T-helper 1 cell treated with Interleukin-12 subunit alpha and Interleukin-12 subunit beta and Interleukin-4 antibody, amounts not matched to agents 30 μg/mL and 1 μg/mL, for 36 hours (primary cell): ENCODE measurements at regions not wholly inside any gene's neighbourhood (a gene's known extent, or its start where the extent isn't known, plus 50 kb on each side); places are given as distances from the start of the nearest gene placed in this dataset.

ENCODE experiments used
- H3K27ac Mint-ChIP-seq: one replicate; pipeline ENCODE4 v1.8.0; 2021; ENCODE audit warnings: mild to moderate bottlenecking, mixed read lengths
- H3K27me3 Mint-ChIP-seq: one replicate; pipeline ENCODE4 v1.8.0; 2021; ENCODE audit warnings: low read depth, mixed read lengths
- H3K36me3 Mint-ChIP-seq: one replicate; pipeline ENCODE4 v1.8.0; 2021; ENCODE audit warnings: low read depth, mixed read lengths
- H3K4me1 Mint-ChIP-seq: one replicate; pipeline ENCODE4 v1.8.0; 2021; ENCODE audit warnings: low read depth, mixed read lengths
- H3K4me3 Mint-ChIP-seq: one replicate; pipeline ENCODE4 v1.8.0; 2021; ENCODE audit warnings: mild to moderate bottlenecking, moderate library complexity, mixed read lengths
- H3K9me3 Mint-ChIP-seq: one replicate; pipeline ENCODE4 v1.8.0; 2021; ENCODE audit warnings: mixed read lengths

GRCh38 chr12:92047393-92047826 is 98.2 kb downstream of the BTG1 start:
- Mint-ChIP-seq H3K9me3 (no peaks in the 10 kb centered on the region), H3K4me1 (peaks cover 46% of the 10 kb centered on the region), H3K27ac (peak overlapping the region; percentile 32), H3K4me3 (peak overlapping the region; percentile 58), H3K36me3 (peaks cover 7% of the 10 kb centered on the region), H3K27me3 (no peaks in the 10 kb centered on the region)

- Mint-ChIP-seq H3K27me3 (no peaks in the 10 kb centered on the region), H3K4me3 (peak overlapping the region; percentile 58), H3K36me3 (peaks cover 3% of the 10 kb centered on the region), H3K9me3 (no peaks in the 10 kb centered on the region), H3K4me1 (peaks cover 47% of the 10 kb centered on the region), H3K27ac (peak overlapping the region; percentile 32)
Observed at GRCh38 chr12:92046557-92047392, 98.9 kb downstream of the BTG1 start.

- H3K27me3 Mint-ChIP-seq = no peaks in the 10 kb centered on the region
Observed at GRCh38 chr12:92045852-92046251, 99.8 kb downstream of the BTG1 start.

GRCh38 chr12:92044435-92044834 is 101.2 kb downstream of the BTG1 start:
- no peak overlapping the region for H3K4me3 Mint-ChIP-seq
- no peaks in the 10 kb centered on the region for H3K9me3 Mint-ChIP-seq
- H3K27ac Mint-ChIP-seq = peak overlapping the region; percentile 22
- peaks cover 1% of the 10 kb centered on the region for H3K36me3 Mint-ChIP-seq
- H3K27me3 Mint-ChIP-seq = no peaks in the 10 kb centered on the region
- peaks cover 51% of the 10 kb centered on the region for H3K4me1 Mint-ChIP-seq

More at GRCh38 chr12:92045852-92046251, 99.8 kb downstream of the BTG1 start:
- Mint-ChIP-seq H3K4me1 (peaks cover 52% of the 10 kb centered on the region), H3K4me3 (no peak overlapping the region), H3K27ac (no peak overlapping the region), H3K36me3 (peaks cover 1% of the 10 kb centered on the region), H3K9me3 (no peaks in the 10 kb centered on the region)

- no peaks in the 10 kb centered on the region for H3K36me3 Mint-ChIP-seq
- H3K4me1 Mint-ChIP-seq = peaks cover 51% of the 10 kb centered on the region
- H3K4me3 Mint-ChIP-seq = no peak overlapping the region
- no peaks in the 10 kb centered on the region for H3K27me3 Mint-ChIP-seq
- H3K27ac Mint-ChIP-seq = no peak overlapping the region
- H3K9me3 Mint-ChIP-seq = no peaks in the 10 kb centered on the region
Observed at GRCh38 chr12:92042791-92043531, 102.7 kb downstream of the BTG1 start.

DNA sequence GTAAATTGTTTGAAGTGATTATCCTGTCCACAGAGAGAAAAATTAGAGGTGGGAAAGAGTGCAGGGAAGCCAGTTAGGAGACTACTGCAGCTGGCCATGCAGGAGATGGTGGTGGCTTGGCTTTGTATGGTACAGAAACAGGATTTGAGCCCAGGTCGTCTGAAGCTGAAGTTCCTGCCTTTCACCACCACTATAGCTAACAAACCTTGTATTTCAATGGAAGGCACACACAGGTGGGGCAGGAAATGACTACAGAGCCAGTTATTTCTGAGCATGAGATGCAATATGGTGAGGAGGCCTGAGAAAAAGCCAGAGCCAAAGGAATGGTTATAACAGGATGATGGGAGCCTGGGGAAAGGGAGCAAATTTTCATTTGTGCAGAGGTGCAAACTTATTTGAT is 103.9 kb downstream of the BTG1 start:
- peak overlapping the region; percentile 22 for H3K4me3 Mint-ChIP-seq
- H3K4me1 Mint-ChIP-seq = peaks cover 48% of the 10 kb centered on the region
- H3K36me3 Mint-ChIP-seq = no peaks in the 10 kb centered on the region
- H3K9me3 Mint-ChIP-seq = no peaks in the 10 kb centered on the region
- H3K27ac Mint-ChIP-seq = peak overlapping the region; percentile 71
- no peaks in the 10 kb centered on the region for H3K27me3 Mint-ChIP-seq

- H3K4me1 Mint-ChIP-seq = peaks cover 54% of the 10 kb centered on the region
- no peak overlapping the region for H3K27ac Mint-ChIP-seq
- no peaks in the 10 kb centered on the region for H3K9me3 Mint-ChIP-seq
- peaks cover 5% of the 10 kb centered on the region for H3K36me3 Mint-ChIP-seq
- no peaks in the 10 kb centered on the region for H3K27me3 Mint-ChIP-seq
- no peak overlapping the region for H3K4me3 Mint-ChIP-seq
Observed at GRCh38 chr12:92039046-92039445, 106.6 kb downstream of the BTG1 start.

GRCh38 chr12:92038476-92038875 is 107.2 kb downstream of the BTG1 start:
- Mint-ChIP-seq H3K36me3 (peaks cover 8% of the 10 kb centered on the region), H3K4me3 (no peak overlapping the region), H3K27ac (no peak overlapping the region), H3K4me1 (peaks cover 57% of the 10 kb centered on the region), H3K9me3 (peaks cover 2% of the 10 kb centered on the region), H3K27me3 (no peaks in the 10 kb centered on the region)

- no peaks in the 10 kb centered on the region for H3K27me3 Mint-ChIP-seq
- peaks cover 8% of the 10 kb centered on the region for H3K9me3 Mint-ChIP-seq
- H3K36me3 Mint-ChIP-seq = peaks cover 12% of the 10 kb centered on the region
- H3K4me1 Mint-ChIP-seq = peaks cover 62% of the 10 kb centered on the region
- no peak overlapping the region for H3K4me3 Mint-ChIP-seq
- H3K27ac Mint-ChIP-seq = peak overlapping the region; percentile 43
Observed at GRCh38 chr12:92036771-92037453, 108.7 kb downstream of the BTG1 start.

DNA sequence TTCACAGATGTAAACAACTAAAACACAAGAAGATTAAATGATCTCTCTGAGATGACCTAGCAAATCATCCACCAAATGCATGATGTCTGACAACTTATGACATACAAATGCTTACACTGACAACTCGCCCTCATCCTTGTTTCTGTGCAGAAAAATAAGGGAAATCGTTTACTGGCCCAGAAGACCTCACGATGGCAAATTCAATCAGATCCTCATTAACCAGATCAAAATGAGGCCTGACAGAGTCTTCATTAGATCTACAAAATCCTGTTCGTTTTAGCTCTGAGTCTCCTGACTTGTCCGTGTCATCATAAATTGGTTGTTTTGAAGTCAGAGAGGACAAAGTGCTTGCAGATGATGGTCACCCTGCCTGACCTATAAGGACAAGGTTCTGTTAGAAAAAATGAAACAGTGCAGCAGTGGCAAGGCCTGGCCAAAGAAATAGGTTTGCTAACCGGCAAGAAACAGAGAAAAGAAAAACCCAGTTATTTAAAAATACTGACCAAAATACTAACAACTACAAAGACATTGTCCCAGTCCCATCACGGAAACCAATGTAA is 109.5 kb downstream of the BTG1 start:
- Mint-ChIP-seq H3K27ac (peak overlapping the region; percentile 98), H3K36me3 (peaks cover 12% of the 10 kb centered on the region), H3K9me3 (peaks cover 8% of the 10 kb centered on the region), H3K4me3 (peak overlapping the region; percentile 96), H3K4me1 (peaks cover 63% of the 10 kb centered on the region), H3K27me3 (no peaks in the 10 kb centered on the region)

DNA sequence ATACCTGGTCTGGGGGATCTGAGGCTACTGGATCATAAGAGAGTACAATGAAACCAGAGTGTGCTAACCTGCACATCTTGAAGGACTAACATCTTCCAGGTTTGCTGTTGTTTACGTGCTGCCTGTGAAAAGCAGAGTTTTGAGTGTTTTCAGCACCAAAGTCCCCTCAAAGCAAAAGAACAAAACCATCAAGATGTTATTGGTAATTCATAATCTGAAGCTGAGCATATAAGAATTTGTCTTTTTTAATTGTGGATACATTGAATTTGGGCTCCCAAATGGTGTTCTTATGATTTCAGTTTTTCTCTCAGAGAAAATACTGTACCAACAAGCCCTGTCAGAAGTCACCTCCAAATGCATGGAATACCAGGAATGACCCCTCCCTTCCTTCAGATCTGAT is 110.2 kb downstream of the BTG1 start:
- no peaks in the 10 kb centered on the region for H3K27me3 Mint-ChIP-seq
- peaks cover 63% of the 10 kb centered on the region for H3K4me1 Mint-ChIP-seq
- peaks cover 8% of the 10 kb centered on the region for H3K9me3 Mint-ChIP-seq
- H3K27ac Mint-ChIP-seq = peak overlapping the region; percentile 98
- peaks cover 12% of the 10 kb centered on the region for H3K36me3 Mint-ChIP-seq
- peak overlapping the region; percentile 96 for H3K4me3 Mint-ChIP-seq

DNA sequence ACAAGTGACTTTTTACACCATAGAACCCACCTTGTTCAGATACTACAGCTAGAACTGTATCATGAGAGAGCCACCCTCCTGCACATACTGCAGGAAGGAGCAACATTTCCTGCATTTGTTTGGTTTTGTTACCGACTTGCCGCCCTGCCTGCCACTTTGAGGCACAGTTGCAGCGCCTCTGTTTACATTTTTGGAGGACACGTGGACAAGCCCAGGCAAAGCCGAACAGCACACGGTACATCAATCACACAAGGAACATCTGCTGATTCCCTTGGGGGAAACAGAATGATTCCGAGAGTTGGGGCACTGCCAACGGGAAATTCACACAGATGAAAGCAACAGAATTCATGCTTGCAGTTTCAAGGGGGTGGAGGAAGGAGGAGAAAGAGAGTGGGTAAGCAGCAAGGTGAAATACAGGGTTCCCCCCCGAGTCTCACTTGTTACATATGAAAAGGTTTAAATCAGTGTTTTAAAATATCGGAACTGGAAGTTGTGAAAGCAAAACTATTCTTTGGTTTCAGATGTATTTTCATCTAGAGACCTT is 110.7 kb downstream of the BTG1 start:
- H3K9me3 Mint-ChIP-seq = peaks cover 8% of the 10 kb centered on the region
- peak overlapping the region; percentile 96 for H3K4me3 Mint-ChIP-seq
- H3K4me1 Mint-ChIP-seq = peaks cover 66% of the 10 kb centered on the region
- H3K36me3 Mint-ChIP-seq = peaks cover 12% of the 10 kb centered on the region
- no peaks in the 10 kb centered on the region for H3K27me3 Mint-ChIP-seq
- H3K27ac Mint-ChIP-seq = peak overlapping the region; percentile 98

DNA sequence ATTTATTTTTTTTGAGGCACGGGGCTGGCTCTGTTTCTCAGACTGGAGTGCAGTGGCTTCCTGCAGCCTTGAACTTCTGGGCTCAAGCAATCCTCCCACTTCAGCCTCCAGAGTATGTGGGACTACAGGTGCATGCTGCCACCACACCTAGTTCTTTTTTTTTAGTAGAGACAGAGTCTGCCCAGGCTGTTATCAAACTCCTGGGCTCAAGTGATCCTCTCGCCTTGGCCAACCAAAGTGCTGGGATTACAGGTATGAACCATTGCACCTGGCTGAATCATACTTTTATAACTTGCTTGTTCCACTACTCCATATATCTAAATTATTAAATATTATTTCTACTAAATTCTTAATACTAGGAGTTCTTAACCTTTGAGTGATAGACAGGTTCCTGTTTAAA is 111.6 kb downstream of the BTG1 start:
- Mint-ChIP-seq H3K4me1 (peaks cover 74% of the 10 kb centered on the region), H3K4me3 (no peak overlapping the region), H3K27ac (no peak overlapping the region), H3K9me3 (peaks cover 8% of the 10 kb centered on the region), H3K36me3 (peaks cover 13% of the 10 kb centered on the region), H3K27me3 (no peaks in the 10 kb centered on the region)

- peaks cover 8% of the 10 kb centered on the region for H3K9me3 Mint-ChIP-seq
- peak overlapping the region; percentile 6 for H3K27ac Mint-ChIP-seq
- peaks cover 17% of the 10 kb centered on the region for H3K36me3 Mint-ChIP-seq
- peak overlapping the region; percentile 41 for H3K4me3 Mint-ChIP-seq
- peaks cover 74% of the 10 kb centered on the region for H3K4me1 Mint-ChIP-seq
- H3K27me3 Mint-ChIP-seq = no peaks in the 10 kb centered on the region
Observed at GRCh38 chr12:92032965-92033364, 112.7 kb downstream of the BTG1 start.
